ENCODE measurements at regions not wholly inside any gene's neighbourhood (a gene's known extent, or its start where the extent isn't known, plus 50 kb on each side); places are given as distances from the start of the nearest gene placed in this dataset.

GRCh38 chr3:22040150-22040549 is 289.1 kb upstream of the ZNF385D start:
- Histone ChIP-seq H3K4me1 (ENCODE audit: control insufficient read depth, insufficient read depth, low read length) (no peaks in the 10 kb centered on the region), H3K4me3 (ENCODE audit: low read depth, low read length) (no peak overlapping the region), H3K36me3 (ENCODE audit: control insufficient read depth in 2 of 2, insufficient read depth in 1 of 2, low read length in 2 of 2) (no peaks in the 10 kb centered on the region), H3K9me3 (ENCODE audit: control insufficient read depth, insufficient read depth, low read depth, low read length) (no peaks in the 10 kb centered on the region), H3K27ac (ENCODE audit: extremely low read depth, low read depth, low read length) (no peak overlapping the region)
- TF ChIP-seq ZNF660 (tag by site-specific recombination; IDR thresholded peaks at IDR 0.05) (no peak), ZFHX2 (tag by site-specific recombination; conservative IDR thresholded peaks at IDR 0.05) (no peak), ATF2 (tag by site-specific recombination; IDR thresholded peaks at IDR 0.05; ENCODE audit: low read depth) (0 out of 2 replicates have a peak, but pooled peaks have one; percentile 28)
- ChIA-PET POLR2A (no interaction called here), CTCF (no interaction called here)

DNA sequence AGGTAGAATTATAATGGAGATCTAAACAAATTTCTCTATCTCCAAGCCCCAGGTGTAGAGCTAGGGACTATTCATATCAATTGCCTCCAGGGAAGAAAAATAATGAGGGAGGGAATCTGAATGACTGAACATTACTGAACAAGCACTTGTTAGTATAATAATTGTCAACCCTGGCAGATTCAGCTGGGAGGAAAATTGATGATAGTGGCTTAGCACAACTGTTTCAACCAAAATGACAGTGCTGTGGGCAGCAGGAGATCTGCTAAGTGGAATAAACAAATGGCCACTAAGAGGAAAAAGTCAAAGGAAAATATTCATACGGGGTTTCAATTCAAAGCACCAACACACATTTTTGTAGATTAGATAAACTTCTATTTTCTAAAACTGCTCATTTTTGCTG is 294.9 kb upstream of the ZNF385D start:
- no peak overlapping the region for H3K27ac ChIP-seq (ENCODE audit: extremely low read depth, low read depth, low read length)
- ChIA-PET CTCF (no interaction called here), POLR2A (no interaction called here)
- no peak overlapping the region for H3K4me3 ChIP-seq (ENCODE audit: low read depth, low read length)
- H3K36me3 ChIP-seq (ENCODE audit: control insufficient read depth in 2 of 2, insufficient read depth in 1 of 2, low read length in 2 of 2): no peaks in the 10 kb centered on the region
- H3K4me1 ChIP-seq (ENCODE audit: control insufficient read depth, insufficient read depth, low read length): no peaks in the 10 kb centered on the region
- no peak for TF ChIP-seq PRDM4 (tag by site-specific recombination; IDR thresholded peaks at IDR 0.05)
- TF ChIP-seq ZNF311 (tag by site-specific recombination; IDR thresholded peaks at IDR 0.05; ENCODE audit: borderline replicate concordance): no peak
- no peak for TF ChIP-seq ZBTB49 (tag by site-specific recombination; IDR thresholded peaks at IDR 0.05; ENCODE audit: low read depth)
- no peak for TF ChIP-seq ZSCAN16 (tag by site-specific recombination; IDR thresholded peaks at IDR 0.05)
- no peak for TF ChIP-seq ATF2 (tag by site-specific recombination; IDR thresholded peaks at IDR 0.05; ENCODE audit: low read depth)
- no peak for TF ChIP-seq ZNF530 (tag by site-specific recombination; IDR thresholded peaks at IDR 0.05; ENCODE audit: low read depth)
- no peak for TF ChIP-seq ZFP37 (tag by site-specific recombination; IDR thresholded peaks at IDR 0.05)
- no peaks in the 10 kb centered on the region for H3K9me3 ChIP-seq (ENCODE audit: control insufficient read depth, insufficient read depth, low read depth, low read length)

DNA sequence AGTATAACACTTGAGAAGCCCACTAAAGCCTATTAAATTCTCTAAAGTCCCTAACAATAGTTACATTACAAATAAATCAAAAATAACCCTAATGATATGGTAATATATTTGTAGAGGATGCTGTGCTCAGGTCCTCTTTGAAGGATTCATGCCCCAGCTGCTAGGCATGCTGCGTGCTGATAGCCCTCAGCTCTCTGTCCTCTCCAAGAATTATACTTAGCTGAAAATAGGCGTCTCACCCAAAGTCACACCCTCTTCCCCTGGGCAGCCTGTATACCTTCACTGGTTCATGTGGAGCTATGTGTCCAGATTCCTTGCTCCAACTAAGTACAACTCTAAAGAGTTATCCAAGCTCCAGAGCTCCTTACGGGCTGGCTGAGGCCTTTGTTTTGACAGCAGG is 312.5 kb upstream of the ZNF385D start:
- Histone ChIP-seq H3K4me1 (ENCODE audit: control insufficient read depth, insufficient read depth, low read length) (no peaks in the 10 kb centered on the region), H3K9me3 (ENCODE audit: control insufficient read depth, insufficient read depth, low read depth, low read length) (no peaks in the 10 kb centered on the region), H3K27ac (ENCODE audit: extremely low read depth, low read depth, low read length) (no peak overlapping the region), H3K36me3 (ENCODE audit: control insufficient read depth in 2 of 2, insufficient read depth in 1 of 2, low read length in 2 of 2) (no peaks in the 10 kb centered on the region), H3K4me3 (ENCODE audit: low read depth, low read length) (no peak overlapping the region)
- TF ChIP-seq ZFP69B (tag by site-specific recombination; IDR thresholded peaks at IDR 0.05) (no peak), ZFP41 (tag by site-specific recombination; IDR thresholded peaks at IDR 0.05; ENCODE audit: borderline replicate concordance) (no peak), ZNF658 (tag by site-specific recombination; IDR thresholded peaks at IDR 0.05) (no peak)
- TF ChIP-seq, protein P1, sequence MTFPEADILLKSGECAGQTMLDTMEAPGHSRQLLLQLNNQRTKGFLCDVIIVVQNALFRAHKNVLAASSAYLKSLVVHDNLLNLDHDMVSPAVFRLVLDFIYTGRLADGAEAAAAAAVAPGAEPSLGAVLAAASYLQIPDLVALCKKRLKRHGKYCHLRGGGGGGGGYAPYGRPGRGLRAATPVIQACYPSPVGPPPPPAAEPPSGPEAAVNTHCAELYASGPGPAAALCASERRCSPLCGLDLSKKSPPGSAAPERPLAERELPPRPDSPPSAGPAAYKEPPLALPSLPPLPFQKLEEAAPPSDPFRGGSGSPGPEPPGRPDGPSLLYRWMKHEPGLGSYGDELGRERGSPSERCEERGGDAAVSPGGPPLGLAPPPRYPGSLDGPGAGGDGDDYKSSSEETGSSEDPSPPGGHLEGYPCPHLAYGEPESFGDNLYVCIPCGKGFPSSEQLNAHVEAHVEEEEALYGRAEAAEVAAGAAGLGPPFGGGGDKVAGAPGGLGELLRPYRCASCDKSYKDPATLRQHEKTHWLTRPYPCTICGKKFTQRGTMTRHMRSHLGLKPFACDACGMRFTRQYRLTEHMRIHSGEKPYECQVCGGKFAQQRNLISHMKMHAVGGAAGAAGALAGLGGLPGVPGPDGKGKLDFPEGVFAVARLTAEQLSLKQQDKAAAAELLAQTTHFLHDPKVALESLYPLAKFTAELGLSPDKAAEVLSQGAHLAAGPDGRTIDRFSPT (tag by site-specific recombination; IDR thresholded peaks at IDR 0.05): no peak
- ChIA-PET POLR2A (no interaction called here), CTCF (no interaction called here)

Measured in HEK293 (cell line).